Naive thymus-derived CD4-positive, alpha-beta T cell (primary cell): ENCODE measurements at regions not wholly inside any gene's neighbourhood (a gene's known extent, or its start where the extent isn't known, plus 50 kb on each side); places are given as distances from the start of the nearest gene placed in this dataset.

Experiments
- ATAC-seq: fragments of 150-1000 bp; cut with Tn5 transposase; 2 replicates; pipeline ENCODE4 v1.10.0; 2021; ENCODE audit warnings: mild to moderate bottlenecking, moderate library complexity
- CTCF ChIA-PET: fragments of 350-600 bp; sonication (Branson Sonifier 250); formaldehyde crosslinking; loops from one replicate; lab custom pipeline; 2021; ENCODE audit warnings: antibody characterized with exemption; lab: Charles Lee
- POLR2A ChIA-PET: fragments of 350-600 bp; sonication (Branson Sonifier 250); formaldehyde crosslinking; loops from one replicate; lab custom pipeline; 2021; ENCODE audit warnings: antibody characterized with exemption, inconsistent platforms; lab: Charles Lee
- DNase-seq, 9 donors: peaks; one replicate each; pipeline versions ENCODE4 v3.0.0 to v3.0.0-alpha.2; 2020 to 2022; ENCODE audit warnings: mixed read lengths in 1 of 9
- H3K27ac ChIP-seq: one replicate; pipeline ENCODE4 v1.7.0; 2013; ENCODE audit warnings: mild to moderate bottlenecking, low read depth, low read length, moderate library complexity
- H3K27me3 ChIP-seq, 2 donors: one replicate each; pipeline ENCODE4 v1.7.0; 2013; ENCODE audit warnings: low read length in 2 of 2, mild to moderate bottlenecking in 2 of 2, moderate library complexity in 2 of 2; ENCODE audit not compliant: control insufficient read depth in 2 of 2, insufficient read depth in 2 of 2
- H3K36me3 ChIP-seq, 3 experiments: 1 replicate in 2 of 3; 2 replicates in 1 of 3; pipeline ENCODE4 v1.7.0; 2013; ENCODE audit warnings: low read length in 3 of 3, mild to moderate bottlenecking in 3 of 3, moderate library complexity in 1 of 3; ENCODE audit not compliant: insufficient read depth in 3 of 3, control insufficient read depth in 2 of 3
- H3K4me1 ChIP-seq, 2 donors: one replicate each; pipeline ENCODE4 v1.7.0; 2013; ENCODE audit warnings: low read length in 2 of 2, mild to moderate bottlenecking in 2 of 2, moderate library complexity in 1 of 2; ENCODE audit not compliant: control insufficient read depth in 2 of 2, insufficient read depth in 2 of 2
- H3K4me3 ChIP-seq: 2 replicates; pipeline ENCODE4 v1.7.0; 2013; ENCODE audit warnings: mild to moderate bottlenecking, low read length
- H3K9me3 ChIP-seq, 3 experiments: 1 replicate in 2 of 3; 2 replicates in 1 of 3; pipeline ENCODE4 v1.7.0; 2013; ENCODE audit warnings: low read length in 3 of 3; ENCODE audit not compliant: control insufficient read depth in 2 of 3
- H3K27ac Mint-ChIP-seq, 9 donors: one replicate each; pipeline ENCODE4 v1.8.0; 2020 to 2022; ENCODE audit warnings: mixed read lengths in 9 of 9, mild to moderate bottlenecking in 8 of 9, moderate library complexity in 5 of 9, inconsistent platforms in 2 of 9
- H3K27me3 Mint-ChIP-seq, 5 donors: one replicate each; pipeline ENCODE4 v1.8.0; 2021 to 2022; ENCODE audit warnings: mixed read lengths in 5 of 5, mild to moderate bottlenecking in 1 of 5
- H3K36me3 Mint-ChIP-seq, 5 donors: one replicate each; pipeline ENCODE4 v1.8.0; 2020 to 2022; ENCODE audit warnings: mixed read lengths in 5 of 5, mild to moderate bottlenecking in 3 of 5, inconsistent platforms in 1 of 5
- H3K4me1 Mint-ChIP-seq, 7 donors: one replicate each; pipeline ENCODE4 v1.8.0; 2020 to 2022; ENCODE audit warnings: mixed read lengths in 7 of 7, mild to moderate bottlenecking in 3 of 7, inconsistent platforms in 1 of 7
- H3K4me3 Mint-ChIP-seq, 10 donors: one replicate each; pipeline ENCODE4 v1.8.0; 2020 to 2022; ENCODE audit warnings: mild to moderate bottlenecking in 10 of 10, mixed read lengths in 10 of 10, moderate library complexity in 6 of 10, inconsistent platforms in 2 of 10
- H3K9me3 Mint-ChIP-seq, 11 donors: one replicate each; pipeline ENCODE4 v1.8.0; 2020 to 2022; ENCODE audit warnings: mixed read lengths in 11 of 11, mild to moderate bottlenecking in 4 of 11, inconsistent platforms in 1 of 11, moderate library complexity in 1 of 11
- intact Hi-C, 2 donors: fragments of 100-400 bp; cut with micrococcal nuclease; formaldehyde crosslinking; loops; one replicate each; pipeline ENCODE4 v1.15.1; 2023

- H3K36me3 Mint-ChIP-seq, result no peaks in the 10 kb centered on the region
- Histone ChIP-seq H3K27ac (no peak overlapping the region), H3K4me1 (no peaks in the 10 kb centered on the region), H3K4me3 (no peak overlapping the region), H3K9me3 (no peaks in the 10 kb centered on the region), H3K36me3 (no peaks in the 10 kb centered on the region), H3K27me3 (no peaks in the 10 kb centered on the region)
- peaks cover 0 to 25% (median 2%) of the 10 kb centered on the region in 11 donors for H3K9me3 Mint-ChIP-seq
- no peak overlapping the region for H3K4me3 Mint-ChIP-seq
- intact Hi-C loops, result no loop called here
- no peak overlapping the region for H3K27ac Mint-ChIP-seq
- ATAC-seq, result no peak
- H3K4me1 Mint-ChIP-seq, result no peaks in the 10 kb centered on the region
- POLR2A ChIA-PET, result no interaction called here
- H3K27me3 Mint-ChIP-seq, result peaks cover 0 to 26% (median 9%) of the 10 kb centered on the region in 5 donors
- CTCF ChIA-PET, result no interaction called here
- DNase-seq, result no peak
Observed at GRCh38 chr5:180438785-180439780, 55.1 kb upstream of the CNOT6 start.

- Histone ChIP-seq H3K27me3 (no peaks in the 10 kb centered on the region), H3K4me3 (no peak overlapping the region), H3K36me3 (no peaks in the 10 kb centered on the region), H3K27ac (no peak overlapping the region), H3K4me1 (no peaks in the 10 kb centered on the region), H3K9me3 (no peaks in the 10 kb centered on the region)
- H3K4me1 Mint-ChIP-seq, result no peaks in the 10 kb centered on the region
- intact Hi-C loops, result no loop called here
- peaks cover 0 to 36% (median 9%) of the 10 kb centered on the region in 11 donors for H3K9me3 Mint-ChIP-seq
- ChIA-PET POLR2A (no interaction called here), CTCF (no interaction called here)
- peak overlapping the region in 2 of 9 donors; percentile 38 to 54 for H3K27ac Mint-ChIP-seq
- H3K4me3 Mint-ChIP-seq, result no peak overlapping the region
- peaks cover 0 to 25% (median 9%) of the 10 kb centered on the region in 5 donors for H3K27me3 Mint-ChIP-seq
- DNase-seq, result no peak
- ATAC-seq, result no peak
- H3K36me3 Mint-ChIP-seq, result peaks cover 0 to 7% (median 0%) of the 10 kb centered on the region in 5 donors
Observed at GRCh38 chr5:180439911-180440769, 54.0 kb upstream of the CNOT6 start.

GRCh38 chr5:180441564-180442051, 52.6 kb upstream of the CNOT6 start:
- DNase-seq (no peak), ATAC-seq (no peak)
- H3K4me1 Mint-ChIP-seq, result no peaks in the 10 kb centered on the region
- Histone ChIP-seq H3K27ac (no peak overlapping the region), H3K9me3 (no peaks in the 10 kb centered on the region), H3K4me1 (no peaks in the 10 kb centered on the region), H3K36me3 (no peaks in the 10 kb centered on the region), H3K27me3 (no peaks in the 10 kb centered on the region), H3K4me3 (no peak overlapping the region)
- H3K27me3 Mint-ChIP-seq, result peaks cover 0 to 21% (median 9%) of the 10 kb centered on the region in 5 donors
- H3K36me3 Mint-ChIP-seq, result peaks cover 0 to 7% (median 0%) of the 10 kb centered on the region in 5 donors
- ChIA-PET POLR2A (no interaction called here), CTCF (no interaction called here)
- no peak overlapping the region for H3K27ac Mint-ChIP-seq
- no peak overlapping the region for H3K4me3 Mint-ChIP-seq
- peaks cover 0 to 50% (median 12%) of the 10 kb centered on the region in 11 donors for H3K9me3 Mint-ChIP-seq
- intact Hi-C loops, result no loop called here
